K562 (cell line): ENCODE measurements at regions not wholly inside any gene's neighbourhood (a gene's known extent, or its start where the extent isn't known, plus 50 kb on each side); places are given as distances from the start of the nearest gene placed in this dataset.

ENCODE experiments used
- ATAC-seq: fragments of 200-7000 bp; cut with Tn5 transposase; 3 replicates; pipeline ENCODE4 v1.9.1; 2020; ENCODE audit warnings: moderate library complexity
- BruUV-seq: library from RNA; stranded (reverse); fragments of 400-500 nt; replicated peaks from 2 replicates; lab custom pipeline; 2021; lab: Mats Ljungman, UMichigan
- CTCF ChIA-PET: fragments of 300-600 bp; formaldehyde crosslinking; extraction: SDS; loops from one replicate; lab custom pipeline; 2021; ENCODE audit warnings: low intra/inter-chr PET ratio; lab: Yijun Ruan, JAX
- POLR2A ChIA-PET: fragments of 300-600, 350-650 bp; sonication (Branson Sonifier 250); formaldehyde crosslinking; extraction: SDS; loops from one replicate; lab custom pipeline; 2021; ENCODE audit warnings: antibody characterized with exemption, inconsistent platforms; lab: Yijun Ruan, JAX
- DNase-seq, 4 experiments: peaks; one replicate each; pipeline versions ENCODE4 v3.0.0 to v3.0.0-alpha.2; 2011 to 2018; ENCODE audit warnings: low spot score in 3 of 4, mixed read lengths in 3 of 4; ENCODE audit errors: extremely low read depth in 1 of 4
- FAIRE-seq: peaks from 2 replicates; lab custom pipeline; 2011; peaks lifted over from hg19 to GRCh38; lab: Jason Lieb, UNC
- H2AFZ ChIP-seq: 2 replicates; pipeline ENCODE4 v1.6.0; 2011; ENCODE audit warnings: low read depth, low read length, control low read depth, inconsistent platforms
- H3K27ac ChIP-seq: fragments of 200-600 bp; 3 replicates; pipeline ENCODE4 v1.8.0; 2011; ENCODE audit warnings: low read depth, mild to moderate bottlenecking, control low read depth, inconsistent platforms, low read length, moderate library complexity, mixed read lengths; ENCODE audit errors: extremely low read depth
- H3K27me3 ChIP-seq, 2 experiments: fragments of 300-600 bp in 1 of 2; 2 replicates in 1 of 2; 3 replicates in 1 of 2; pipeline versions ENCODE4 v1.6.0 to v1.8.0; 2011; ENCODE audit warnings: inconsistent platforms in 2 of 2, low read length in 2 of 2, mild to moderate bottlenecking in 1 of 2, mixed read lengths in 1 of 2, moderate library complexity in 1 of 2; ENCODE audit not compliant: control insufficient read depth in 2 of 2, insufficient read depth in 2 of 2
- H3K36me3 ChIP-seq: fragments of 300-600 bp; 3 replicates; pipeline ENCODE4 v1.8.0; 2011; ENCODE audit warnings: mild to moderate bottlenecking, low read length, inconsistent platforms; ENCODE audit not compliant: control insufficient read depth, insufficient read depth
- H3K4me1 ChIP-seq, 2 experiments: fragments of 200-600 bp in 1 of 2; replicated peaks in 1 of 2; 2 replicates in 1 of 2; 3 replicates in 1 of 2; pipeline versions ENCODE4 v1.5.1 to v1.8.0; 2011; ENCODE audit warnings: inconsistent platforms in 2 of 2, low read length in 2 of 2, mild to moderate bottlenecking in 1 of 2, mixed read lengths in 1 of 2, moderate library complexity in 1 of 2; ENCODE audit not compliant: control insufficient read depth in 2 of 2, insufficient read depth in 2 of 2
- H3K4me2 ChIP-seq: 2 replicates; pipeline ENCODE4 v1.6.1; 2011; ENCODE audit warnings: low read length, control low read depth, inconsistent platforms, mixed read lengths; ENCODE audit not compliant: insufficient read depth
- H3K4me3 ChIP-seq: fragments of 200-600 bp; sonication (generic), shearing (Covaris generic); 2 replicates; pipeline ENCODE4 v1.5.1; 2016; ENCODE audit warnings: control low read depth, inconsistent platforms
- H3K79me2 ChIP-seq: fragments of 200-600 bp; 3 replicates; pipeline ENCODE4 v1.8.0; 2011; ENCODE audit warnings: low read length, inconsistent platforms; ENCODE audit not compliant: control insufficient read depth, insufficient read depth
- H3K9ac ChIP-seq, 2 experiments: 2 replicates each; pipeline versions ENCODE4 v1.6.0 to v1.6.1; 2011; ENCODE audit warnings: low read depth in 2 of 2, low read length in 2 of 2, control low read depth in 1 of 2, inconsistent platforms in 1 of 2, mild to moderate bottlenecking in 1 of 2, mixed read lengths in 1 of 2; ENCODE audit not compliant: insufficient read depth in 1 of 2
- H3K9me1 ChIP-seq: one replicate; pipeline ENCODE4 v1.6.0; 2011; ENCODE audit warnings: inconsistent platforms, mild to moderate bottlenecking, low read length, moderate library complexity; ENCODE audit not compliant: control insufficient read depth, insufficient read depth
- H3K9me3 ChIP-seq: replicated peaks from 2 replicates; pipeline ENCODE4 v1.5.1; 2011; ENCODE audit warnings: low read depth, low read length, inconsistent platforms; ENCODE audit not compliant: control insufficient read depth, insufficient read depth
- H4K20me1 ChIP-seq: replicated peaks from 2 replicates; pipeline ENCODE4 v1.6.1; 2011; ENCODE audit warnings: low read length, inconsistent platforms, mixed read lengths; ENCODE audit not compliant: control insufficient read depth, insufficient read depth
- ELF4 ChIP-seq: fragments of 450-650 bp; formaldehyde crosslinking; IDR thresholded peaks from 2 replicates; pipeline ENCODE4 v1.4.0; 2022; ENCODE audit warnings: missing genetic modification characterization
- WGBS: fragments of 100-300 bp; shearing (Covaris generic); methylation state at CpG from one replicate; pipeline ENCODE4 v1.1.6; 2016; ENCODE audit warnings: low coverage, mixed read lengths; ENCODE audit not compliant: insufficient coverage; ENCODE audit errors: missing lambda C conversion rate; 5-methylcytosine and 5-hydroxymethylcytosine counted together
- in situ Hi-C: fragments of 300-500 bp; cut with MboI; formaldehyde crosslinking; loops from 4 replicates; pipeline ENCODE4 v1.15.0; 2018; ENCODE audit warnings: inconsistent platforms, mixed read lengths
- intact Hi-C: fragments of 100-400 bp; cut with micrococcal nuclease; formaldehyde crosslinking; loops from 2 replicates; pipeline ENCODE4 v1.14.2; 2022

DNA sequence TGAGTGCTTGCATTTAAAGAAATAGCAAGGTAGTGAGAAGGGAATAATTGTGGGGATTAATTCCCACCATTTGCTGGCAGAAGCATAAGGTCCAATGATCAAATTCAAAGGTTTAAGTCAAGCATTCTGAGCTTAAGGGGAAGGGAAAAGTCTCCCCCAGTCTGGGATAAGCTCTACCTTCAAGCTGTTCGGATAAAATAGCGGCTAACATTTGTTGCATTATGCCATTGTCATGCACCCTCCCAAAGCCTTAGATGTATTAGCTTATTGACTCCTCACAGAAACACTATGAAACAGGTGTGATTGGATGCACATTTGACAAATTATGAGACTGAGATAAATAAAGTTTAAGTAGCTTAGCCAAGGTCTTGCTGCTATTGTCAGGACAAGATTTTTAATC is 52.2 kb upstream of the TGIF1 start:
- Histone ChIP-seq H3K9me3 (no peaks in the 10 kb centered on the region), H3K4me2 (no peak overlapping the region), H3K9ac (no peak overlapping the region), H3K27me3 (peaks cover 0 to 4% of the 10 kb centered on the region in 2 experiments; a peak in 1 of 5 replicates), H4K20me1 (no peaks in the 10 kb centered on the region), H2AFZ (no peak overlapping the region), H3K27ac (no peak overlapping the region), H3K4me1 (no peaks in the 10 kb centered on the region), H3K4me3 (no peak overlapping the region), H3K79me2 (no peaks in the 10 kb centered on the region), H3K36me3 (no peaks in the 10 kb centered on the region), H3K9me1 (no peaks in the 10 kb centered on the region)
- in situ Hi-C loops (no loop called here), intact Hi-C loops (no loop called here)
- DNase-seq (no peak), ATAC-seq (no peak), FAIRE-seq (no peak)
- 29% methylated on average over 2 of the region's 2 CpGs for WGBS
- TF ChIP-seq ELF4: no peak
- ChIA-PET POLR2A (interaction anchor here (0.7 to 1.3 kb wide), 4 partner anchors 10 to 311 kb away, joined by 3 to 5 read pairs (median 3); no protein-coding TSS in a partner anchor), CTCF (no interaction called here)
- no TSS peak for BruUV-seq
